ENCODE measurements at regions not wholly inside any gene's neighbourhood (a gene's known extent, or its start where the extent isn't known, plus 50 kb on each side); places are given as distances from the start of the nearest gene placed in this dataset.

DNA sequence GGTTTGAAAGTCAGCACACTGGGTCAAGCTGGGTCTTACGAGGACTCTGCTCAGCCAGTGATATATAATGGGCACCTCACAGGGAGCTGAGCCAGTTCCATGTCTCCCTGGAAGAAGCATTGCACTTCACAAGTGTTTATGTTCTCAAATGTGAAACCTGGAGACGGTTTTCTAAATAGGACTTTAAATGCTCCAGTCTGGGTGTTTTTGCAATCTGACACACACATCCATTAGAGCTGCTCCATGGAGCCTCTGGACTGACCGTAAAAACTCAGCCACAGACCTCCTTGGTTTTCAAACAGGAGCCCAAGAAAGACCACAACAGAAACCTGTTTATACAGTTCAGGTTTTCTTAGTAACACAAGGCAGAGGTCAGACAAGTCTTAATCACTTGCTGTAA is 201.3 kb upstream of the LRIG1 start:
- Histone ChIP-seq H3K4me3 (ENCODE audit: low read depth, low read length) (no peak overlapping the region), H3K4me1 (no peaks in the 10 kb centered on the region), H3K9me3 (no peaks in the 10 kb centered on the region), H3K27me3 (replicated peaks; ENCODE audit: control insufficient read depth, insufficient read depth, low read length) (no peaks in the 10 kb centered on the region), H3K36me3 (ENCODE audit: control insufficient read depth, insufficient read depth, low read length) (no peaks in the 10 kb centered on the region)
- POLR2A ChIA-PET = interaction anchor here (0.6 kb wide), 1 partner anchor 285 kb away, joined by 13 read pairs; no protein-coding TSS in a partner anchor
- DNase-seq = no peak
- Mint-ChIP-seq H3K36me3 (ENCODE audit: insufficient read depth, unreplicated experiment) (no peaks in the 10 kb centered on the region), H3K27ac (ENCODE audit: unreplicated experiment) (no peak overlapping the region), H3K27me3 (ENCODE audit: insufficient read depth, unreplicated experiment) (no peaks in the 10 kb centered on the region), H3K9me3 (ENCODE audit: unreplicated experiment) (no peaks in the 10 kb centered on the region), H3K4me1 (ENCODE audit: low read depth, unreplicated experiment) (no peaks in the 10 kb centered on the region), H3K4me3 (ENCODE audit: unreplicated experiment) (no peak overlapping the region)
- no TSS peak for BruUV-seq (replicated peaks)
- intact Hi-C loops (cut with micrococcal nuclease; ENCODE audit: unreplicated experiment) = no loop called here
- no peak for TF ChIP-seq CTCF (IDR thresholded peaks at IDR 0.05; ENCODE audit: insufficient read depth in 1 of 2, low read depth in 1 of 2, low read length in 1 of 2, severe bottlenecking in 1 of 2, unreplicated experiment in 1 of 2)
- CTCF ChIA-PET = no interaction called here

GRCh38 chr3:66703501-66703900 is 202.7 kb upstream of the LRIG1 start:
- TF ChIP-seq CTCF (IDR thresholded peaks at IDR 0.05; ENCODE audit: insufficient read depth in 1 of 2, low read depth in 1 of 2, low read length in 1 of 2, severe bottlenecking in 1 of 2, unreplicated experiment in 1 of 2) = no peak
- ChIA-PET POLR2A (no interaction called here), CTCF (no interaction called here)
- Mint-ChIP-seq H3K27ac (ENCODE audit: unreplicated experiment) (no peak overlapping the region), H3K9me3 (ENCODE audit: unreplicated experiment) (no peaks in the 10 kb centered on the region), H3K36me3 (ENCODE audit: insufficient read depth, unreplicated experiment) (no peaks in the 10 kb centered on the region), H3K27me3 (ENCODE audit: insufficient read depth, unreplicated experiment) (no peaks in the 10 kb centered on the region), H3K4me3 (ENCODE audit: unreplicated experiment) (no peak overlapping the region), H3K4me1 (ENCODE audit: low read depth, unreplicated experiment) (no peaks in the 10 kb centered on the region)
- no peak overlapping the region for H3K4me3 ChIP-seq (ENCODE audit: low read depth, low read length)
- no TSS peak for BruUV-seq (replicated peaks)
- DNase-seq = no peak
- intact Hi-C loops (cut with micrococcal nuclease; ENCODE audit: unreplicated experiment) = no loop called here
- no peaks in the 10 kb centered on the region for H3K4me1 ChIP-seq
- no peaks in the 10 kb centered on the region for H3K36me3 ChIP-seq (ENCODE audit: control insufficient read depth, insufficient read depth, low read length)
- H3K27me3 ChIP-seq (replicated peaks; ENCODE audit: control insufficient read depth, insufficient read depth, low read length) = no peaks in the 10 kb centered on the region
- no peaks in the 10 kb centered on the region for H3K9me3 ChIP-seq

DNA sequence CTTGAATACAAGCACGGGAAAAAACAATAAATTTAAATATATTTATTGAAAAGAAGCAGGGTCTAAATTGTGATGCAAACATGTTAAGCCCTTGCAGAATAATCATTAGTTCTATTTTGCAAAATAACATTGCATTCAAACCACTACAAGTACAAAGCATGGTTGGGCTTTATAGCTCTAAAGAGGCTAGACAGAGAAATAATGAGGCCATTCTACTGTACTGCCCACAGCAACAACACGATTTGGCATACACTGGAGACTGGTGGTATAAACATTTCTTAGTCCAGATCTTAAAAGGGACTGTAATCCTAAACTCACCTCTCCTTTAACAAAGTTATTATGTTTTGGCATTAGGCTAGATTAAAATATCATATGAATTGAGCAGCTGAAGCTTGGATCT is 204.3 kb upstream of the LRIG1 start:
- Histone ChIP-seq H3K27me3 (replicated peaks; ENCODE audit: control insufficient read depth, insufficient read depth, low read length) (no peaks in the 10 kb centered on the region), H3K9me3 (no peaks in the 10 kb centered on the region), H3K4me3 (ENCODE audit: low read depth, low read length) (no peak overlapping the region), H3K4me1 (no peaks in the 10 kb centered on the region), H3K36me3 (ENCODE audit: control insufficient read depth, insufficient read depth, low read length) (no peaks in the 10 kb centered on the region)
- TF ChIP-seq CTCF (IDR thresholded peaks at IDR 0.05; ENCODE audit: insufficient read depth in 1 of 2, low read depth in 1 of 2, low read length in 1 of 2, severe bottlenecking in 1 of 2, unreplicated experiment in 1 of 2) = no peak
- POLR2A ChIA-PET = no interaction called here
- Mint-ChIP-seq H3K4me3 (ENCODE audit: unreplicated experiment) (no peak overlapping the region), H3K9me3 (ENCODE audit: unreplicated experiment) (no peaks in the 10 kb centered on the region), H3K4me1 (ENCODE audit: low read depth, unreplicated experiment) (no peaks in the 10 kb centered on the region), H3K36me3 (ENCODE audit: insufficient read depth, unreplicated experiment) (no peaks in the 10 kb centered on the region), H3K27ac (ENCODE audit: unreplicated experiment) (no peak overlapping the region), H3K27me3 (ENCODE audit: insufficient read depth, unreplicated experiment) (no peaks in the 10 kb centered on the region)
- intact Hi-C loops (cut with micrococcal nuclease; ENCODE audit: unreplicated experiment) = no loop called here
- BruUV-seq (replicated peaks) = no TSS peak
- CTCF ChIA-PET = no interaction called here
- no peak for DNase-seq
